ENCODE measurements at regions not wholly inside any gene's neighbourhood (a gene's known extent, or its start where the extent isn't known, plus 50 kb on each side); places are given as distances from the start of the nearest gene placed in this dataset.
"Not testable (repeated sequence)": the region's sequence is repeated elsewhere in the genome, so short reads cannot be mapped to it uniquely, and the experiment has no call there.

DNA sequence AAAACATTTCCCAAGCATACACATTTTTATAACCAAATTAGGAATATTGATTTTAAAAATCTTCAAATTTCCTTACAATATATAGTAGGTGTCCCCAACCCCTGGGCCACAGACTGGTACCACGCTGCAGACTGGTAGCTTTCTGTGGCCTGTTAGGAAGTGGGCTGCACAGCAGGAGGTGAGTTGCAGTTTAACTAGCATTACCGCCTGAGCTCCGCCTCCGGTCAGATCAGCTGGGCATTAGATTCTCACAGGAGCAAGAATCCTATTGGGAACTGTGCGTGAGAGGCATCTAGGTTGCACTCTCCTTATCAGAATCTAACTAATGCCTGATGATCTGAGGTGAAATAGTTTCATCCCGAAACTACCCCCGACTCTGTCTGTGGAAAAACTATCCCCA, 62.1 kb downstream of the ZWINT start:
- Mint-ChIP-seq H3K27ac (no peak overlapping the region), H3K4me1 (no peaks in the 10 kb centered on the region), H3K4me3 (no peak overlapping the region), H3K36me3 (no peaks in the 10 kb centered on the region), H3K9me3 (peaks cover 2% of the 10 kb centered on the region)
- DNase-seq (ENCODE audit: low spot score in 2 of 2) (no peak), ATAC-seq (no peak)

DNA sequence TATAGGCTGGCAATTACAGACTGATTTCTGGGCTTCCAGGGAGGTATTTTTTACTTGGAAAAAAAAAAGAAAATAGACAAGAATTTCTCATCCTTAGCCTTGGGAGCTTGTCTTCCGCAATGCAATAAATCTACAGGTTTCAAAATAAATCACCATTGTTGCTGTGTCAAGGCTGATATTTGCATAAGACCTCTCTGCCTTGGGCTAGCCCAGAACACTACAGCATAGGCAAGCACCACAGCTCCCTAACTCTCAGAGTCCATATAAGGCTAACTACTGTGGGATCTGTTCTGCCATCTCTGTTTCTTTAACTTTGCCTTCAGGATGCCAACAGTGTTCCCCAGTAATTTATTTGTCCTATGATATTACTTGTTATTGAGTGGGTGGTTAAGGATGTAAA, 64.4 kb downstream of the ZWINT start:
- H3K36me3 Mint-ChIP-seq = no peaks in the 10 kb centered on the region
- H3K4me3 Mint-ChIP-seq = no peak overlapping the region
- H3K4me1 Mint-ChIP-seq = no peaks in the 10 kb centered on the region
- H3K9me3 Mint-ChIP-seq = peaks cover 10% of the 10 kb centered on the region
- no peak for DNase-seq (ENCODE audit: low spot score in 2 of 2)
- ATAC-seq = no peak
- H3K27ac Mint-ChIP-seq = no peak overlapping the region

DNA sequence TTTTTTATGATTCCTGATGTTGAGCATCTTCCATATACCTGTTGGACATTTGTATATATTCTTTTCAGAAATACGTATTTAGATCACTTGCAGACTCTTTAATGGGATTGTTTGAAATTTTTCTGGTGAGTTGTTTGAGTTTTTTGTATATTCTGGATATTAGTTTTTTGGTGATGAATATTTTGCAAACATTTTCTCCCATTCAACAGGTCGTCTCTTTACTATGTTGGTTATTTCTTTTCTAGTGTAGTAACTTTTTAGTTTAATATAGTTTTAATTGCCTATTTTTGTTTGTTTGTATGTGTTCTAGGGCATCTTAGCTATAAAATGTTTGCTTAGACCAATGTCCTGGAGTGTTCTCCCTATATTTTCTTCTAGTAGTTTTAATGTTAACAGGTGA, 72.7 kb downstream of the ZWINT start:
- ATAC-seq (no peak), DNase-seq (ENCODE audit: low spot score in 2 of 2) (no peak)
- no peak overlapping the region for H3K4me3 Mint-ChIP-seq
- no peaks in the 10 kb centered on the region for H3K36me3 Mint-ChIP-seq
- no peaks in the 10 kb centered on the region for H3K4me1 Mint-ChIP-seq
- peaks cover 14% of the 10 kb centered on the region for H3K9me3 Mint-ChIP-seq
- no peak overlapping the region for H3K27ac Mint-ChIP-seq

DNA sequence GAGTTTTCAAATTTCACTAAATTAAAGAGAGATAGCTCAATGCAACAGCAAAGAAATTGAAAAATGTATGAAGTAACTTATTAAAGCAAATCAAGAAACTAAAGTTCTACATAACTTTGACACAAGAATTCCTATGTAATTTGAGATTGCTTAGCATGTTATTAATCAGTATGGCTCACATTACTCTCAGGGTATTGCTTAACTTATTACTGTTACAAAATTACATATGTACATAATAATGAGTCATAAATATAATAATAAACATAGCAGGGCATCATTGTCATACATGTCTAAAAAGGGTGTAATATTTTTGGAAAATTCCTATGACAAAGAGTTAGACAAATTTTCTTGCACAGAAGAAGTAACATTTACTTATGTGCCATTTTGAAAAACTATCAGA, 75.0 kb downstream of the ZWINT start:
- Mint-ChIP-seq H3K9me3 (peaks cover 11% of the 10 kb centered on the region), H3K36me3 (no peaks in the 10 kb centered on the region), H3K27ac (no peak overlapping the region), H3K4me1 (no peaks in the 10 kb centered on the region), H3K4me3 (no peak overlapping the region)
- DNase-seq (ENCODE audit: low spot score in 2 of 2) (no peak), ATAC-seq (no peak)

DNA sequence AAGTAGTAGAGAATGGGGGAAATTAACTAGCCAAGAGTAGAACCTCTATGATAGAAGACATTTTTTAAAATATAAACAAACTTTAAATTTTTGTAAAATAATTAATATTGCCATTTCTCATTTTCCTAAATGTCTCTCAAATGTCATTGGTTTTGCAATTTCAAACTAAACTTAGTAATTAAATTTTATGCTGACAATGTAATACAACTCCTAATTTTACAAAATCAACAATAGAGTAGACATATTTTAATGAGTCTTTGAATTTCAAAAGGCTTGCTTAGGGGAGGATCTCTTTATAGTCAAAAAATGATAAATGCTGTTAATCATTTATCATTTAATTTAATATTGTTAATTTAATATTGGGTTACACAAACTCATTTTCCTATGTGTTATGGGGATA, 81.8 kb downstream of the ZWINT start:
- DNase-seq (ENCODE audit: low spot score in 2 of 2) (no peak), ATAC-seq (no peak)
- H3K9me3 Mint-ChIP-seq = peaks cover 10% of the 10 kb centered on the region
- no peak overlapping the region for H3K27ac Mint-ChIP-seq
- H3K4me3 Mint-ChIP-seq = no peak overlapping the region
- no peaks in the 10 kb centered on the region for H3K4me1 Mint-ChIP-seq
- no peaks in the 10 kb centered on the region for H3K36me3 Mint-ChIP-seq

DNA sequence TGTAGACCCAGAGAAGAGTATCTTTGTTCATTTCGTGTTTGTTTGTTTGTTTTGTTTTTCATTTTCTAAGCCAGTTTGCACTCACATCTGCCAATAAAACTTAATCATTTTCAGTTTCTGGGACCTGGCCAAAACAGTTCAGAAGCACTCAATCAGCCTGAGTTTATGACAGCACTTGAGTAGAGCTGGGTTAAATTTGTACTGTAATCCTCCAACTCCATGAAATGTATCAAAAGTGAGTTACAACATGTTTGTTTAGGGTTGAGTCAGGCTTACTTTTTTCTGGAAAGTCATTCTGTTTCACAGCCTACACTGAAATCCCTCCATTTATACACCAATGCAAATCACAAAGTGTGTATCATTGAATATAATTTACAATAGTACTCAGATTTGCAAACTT, 91.9 kb downstream of the ZWINT start:
- no peaks in the 10 kb centered on the region for H3K36me3 Mint-ChIP-seq
- DNase-seq (ENCODE audit: low spot score in 2 of 2) = no peak
- H3K9me3 Mint-ChIP-seq = peaks cover 5% of the 10 kb centered on the region
- H3K4me3 Mint-ChIP-seq = no peak overlapping the region
- no peaks in the 10 kb centered on the region for H3K4me1 Mint-ChIP-seq
- no peak for ATAC-seq
- H3K27ac Mint-ChIP-seq = no peak overlapping the region

DNA sequence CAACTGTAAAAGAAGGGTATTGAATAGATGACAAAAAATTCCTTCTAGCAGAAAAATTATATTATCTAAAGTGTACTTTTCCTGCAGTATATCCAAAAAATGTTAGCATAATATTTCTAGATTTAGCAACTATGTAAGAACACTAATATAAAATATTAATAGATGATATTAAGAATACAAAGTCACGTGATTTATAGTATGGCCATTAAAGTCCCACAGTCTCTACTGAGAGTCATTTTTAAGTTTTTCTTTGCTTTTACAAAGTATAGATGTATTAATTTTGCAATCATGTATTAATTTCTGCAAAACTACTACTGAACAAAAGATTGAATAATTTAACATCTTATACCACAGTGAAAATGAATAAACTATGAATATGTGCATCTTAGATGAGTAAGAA, 94.9 kb downstream of the ZWINT start:
- Mint-ChIP-seq H3K36me3 (no peaks in the 10 kb centered on the region), H3K9me3 (peaks cover 14% of the 10 kb centered on the region), H3K4me3 (no peak overlapping the region), H3K4me1 (no peaks in the 10 kb centered on the region), H3K27ac (no peak overlapping the region)
- no peak for DNase-seq (ENCODE audit: low spot score in 2 of 2)
- ATAC-seq = no peak

DNA sequence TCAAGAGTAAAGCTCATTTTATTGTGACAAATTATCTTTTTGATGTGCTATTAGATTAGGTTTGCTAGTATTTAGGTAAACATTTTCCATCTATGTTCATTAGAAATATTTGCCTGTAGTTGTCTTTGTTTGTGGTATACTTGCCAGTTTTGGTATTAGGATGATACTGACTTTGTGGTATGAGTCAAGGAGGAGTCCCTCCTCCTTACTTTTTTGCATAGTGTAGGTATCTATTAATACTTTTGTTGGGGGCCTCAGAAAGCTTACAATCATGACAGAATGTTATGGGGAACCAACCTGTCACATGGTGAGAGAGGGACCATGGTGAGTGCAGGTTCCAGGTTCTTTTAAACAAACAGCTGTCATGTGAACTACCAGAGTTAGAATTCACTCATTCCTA, 102.1 kb downstream of the ZWINT start:
- H3K9me3 Mint-ChIP-seq = peaks cover 9% of the 10 kb centered on the region
- H3K4me3 Mint-ChIP-seq = no peak overlapping the region
- no peaks in the 10 kb centered on the region for H3K36me3 Mint-ChIP-seq
- ATAC-seq (no peak), DNase-seq (ENCODE audit: low spot score in 2 of 2) (no peak)
- H3K27ac Mint-ChIP-seq = no peak overlapping the region
- H3K4me1 Mint-ChIP-seq = no peaks in the 10 kb centered on the region

DNA sequence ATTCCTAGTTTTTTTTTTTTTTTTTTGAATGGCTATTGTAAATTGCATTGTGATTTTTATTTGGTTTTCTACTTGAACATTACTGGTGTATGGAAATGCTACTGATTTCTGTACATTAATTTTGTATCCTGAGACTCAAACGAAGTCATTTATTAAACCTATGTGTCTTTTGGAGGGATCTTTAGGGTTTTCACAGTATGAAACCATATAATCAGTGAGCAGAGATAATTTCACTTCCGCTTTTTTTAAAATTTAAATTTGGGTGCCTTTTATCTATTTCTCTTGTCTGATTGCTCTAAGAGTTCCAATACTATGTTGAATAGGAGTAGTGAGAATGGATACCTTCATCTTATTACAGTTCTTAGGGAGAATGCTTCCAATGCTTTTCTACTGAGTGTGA, 102.7 kb downstream of the ZWINT start:
- H3K36me3 Mint-ChIP-seq = no peaks in the 10 kb centered on the region
- H3K4me1 Mint-ChIP-seq = no peaks in the 10 kb centered on the region
- no peak overlapping the region for H3K4me3 Mint-ChIP-seq
- peaks cover 6% of the 10 kb centered on the region for H3K9me3 Mint-ChIP-seq
- DNase-seq (ENCODE audit: low spot score in 2 of 2) = no peak
- ATAC-seq = no peak
- H3K27ac Mint-ChIP-seq = no peak overlapping the region

DNA sequence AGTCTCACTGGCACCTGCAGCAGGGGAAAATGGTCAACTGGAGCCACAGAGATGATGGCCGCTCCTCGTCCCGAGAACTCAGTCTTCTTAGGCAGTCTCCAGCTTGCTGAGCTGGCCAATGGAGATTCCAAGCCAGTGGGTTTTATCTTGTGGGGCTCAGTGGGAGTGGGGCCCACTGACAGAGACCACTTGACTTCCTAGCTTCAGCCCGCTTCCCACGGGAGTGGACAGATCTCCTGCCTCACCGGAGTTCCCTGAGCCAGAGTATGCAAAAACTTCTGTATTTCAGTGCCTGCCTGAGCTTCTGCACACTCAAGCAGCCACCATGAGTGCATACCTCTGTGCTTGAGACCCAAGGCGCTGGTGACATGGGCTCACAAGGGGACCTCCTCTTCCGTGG, 105.8 kb downstream of the ZWINT start:
- Mint-ChIP-seq H3K27ac (no peak overlapping the region), H3K4me1 (no peaks in the 10 kb centered on the region), H3K36me3 (no peaks in the 10 kb centered on the region), H3K9me3 (peaks cover 6% of the 10 kb centered on the region), H3K4me3 (no peak overlapping the region)
- ATAC-seq = no peak
- no peak for DNase-seq (ENCODE audit: low spot score in 2 of 2)

DNA sequence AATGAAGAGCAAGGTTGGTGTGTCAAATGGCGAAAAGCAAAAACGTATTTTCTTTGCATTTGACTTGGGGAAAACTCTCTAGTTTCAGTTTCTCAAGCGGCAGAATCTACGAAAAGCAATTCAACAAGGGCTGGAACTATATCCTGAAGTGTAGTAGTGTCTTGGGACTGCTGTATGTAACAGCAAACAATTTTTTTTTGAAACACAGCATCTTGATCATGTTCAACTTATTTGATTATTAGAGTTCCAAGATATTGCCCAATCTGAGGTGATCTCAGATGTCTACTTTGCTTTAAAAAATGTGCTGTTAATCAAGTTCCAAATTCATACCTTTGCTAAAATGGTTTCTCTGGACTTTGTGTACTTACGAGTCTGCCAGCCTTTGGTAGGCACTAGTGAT, 120.6 kb downstream of the ZWINT start:
- no peaks in the 10 kb centered on the region for H3K4me1 Mint-ChIP-seq
- DNase-seq (ENCODE audit: low spot score in 2 of 2) = no peak
- H3K27ac Mint-ChIP-seq = no peak overlapping the region
- peaks cover 3% of the 10 kb centered on the region for H3K9me3 Mint-ChIP-seq
- no peak overlapping the region for H3K4me3 Mint-ChIP-seq
- H3K36me3 Mint-ChIP-seq = no peaks in the 10 kb centered on the region
- ATAC-seq = no peak

DNA sequence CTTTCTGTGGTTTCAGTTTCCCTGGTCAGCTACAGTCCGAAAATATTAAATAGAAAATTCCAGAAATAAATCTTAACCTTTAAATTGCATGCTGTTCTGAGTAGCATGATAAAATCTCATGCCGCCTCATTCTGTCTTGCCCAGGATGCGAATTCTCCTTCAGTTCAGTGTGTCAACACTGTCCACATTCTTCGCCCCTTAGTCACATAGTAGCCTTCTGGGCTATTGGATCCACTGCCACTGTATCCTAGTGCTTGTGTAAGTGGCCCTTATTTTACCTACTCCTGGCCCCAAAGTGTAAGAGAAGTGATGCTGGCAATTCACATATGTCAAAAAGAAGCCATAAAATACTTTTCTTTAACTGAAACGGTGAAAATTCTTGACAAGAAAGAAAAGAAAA, 129.6 kb downstream of the ZWINT start:
- no peak overlapping the region for H3K4me3 Mint-ChIP-seq
- DNase-seq (ENCODE audit: low spot score in 2 of 2) = no peak
- H3K27ac Mint-ChIP-seq = no peak overlapping the region
- H3K9me3 Mint-ChIP-seq = peaks cover 6% of the 10 kb centered on the region
- H3K4me1 Mint-ChIP-seq = no peaks in the 10 kb centered on the region
- ATAC-seq = no peak
- H3K36me3 Mint-ChIP-seq = no peaks in the 10 kb centered on the region

DNA sequence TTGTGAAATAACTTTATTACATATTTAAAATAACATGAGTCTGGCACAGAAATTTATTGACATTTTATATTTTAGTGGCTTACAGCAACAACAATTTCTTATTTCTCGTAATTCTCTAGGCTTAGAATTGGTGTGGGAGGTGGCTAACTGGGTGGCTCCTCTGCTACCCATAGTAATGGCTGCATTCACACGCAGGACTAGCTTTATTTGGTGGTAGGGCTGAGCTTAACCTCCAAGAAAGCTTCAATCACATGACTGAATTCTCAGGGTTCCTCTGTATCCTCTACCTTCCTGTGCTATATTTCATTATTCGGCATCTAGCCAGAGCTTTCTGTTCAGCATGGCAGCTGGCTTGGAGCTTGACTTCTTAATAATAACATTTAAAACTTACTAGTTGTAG, 138.8 kb downstream of the ZWINT start:
- Mint-ChIP-seq H3K9me3 (peaks cover 6% of the 10 kb centered on the region), H3K4me1 (no peaks in the 10 kb centered on the region), H3K27ac (no peak overlapping the region), H3K36me3 (no peaks in the 10 kb centered on the region), H3K4me3 (no peak overlapping the region)
- ATAC-seq (no peak), DNase-seq (ENCODE audit: low spot score in 2 of 2) (no peak)

DNA sequence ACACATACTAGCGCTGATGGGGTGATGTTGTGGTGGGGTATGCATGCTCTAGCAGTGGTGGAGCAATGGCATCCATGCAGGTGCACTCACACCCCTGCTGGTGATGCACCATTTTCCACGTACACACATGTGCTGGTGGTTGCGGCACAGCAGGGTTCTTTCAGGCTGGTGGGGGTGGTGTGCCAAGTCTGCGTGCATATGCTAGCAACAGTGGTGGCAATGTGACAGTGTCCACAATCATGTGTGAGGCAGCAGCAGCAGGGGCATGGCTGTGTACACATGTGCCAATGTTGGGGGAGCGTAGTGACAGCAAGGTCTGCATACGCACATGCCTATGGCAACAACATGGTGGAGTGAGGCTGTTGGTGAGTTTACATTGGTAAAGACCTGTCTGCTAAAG, 148.1 kb downstream of the ZWINT start:
- DNase-seq (ENCODE audit: low spot score in 2 of 2) (no peak), ATAC-seq (no peak)
- no peak overlapping the region for H3K4me3 Mint-ChIP-seq
- H3K36me3 Mint-ChIP-seq = no peaks in the 10 kb centered on the region
- no peak overlapping the region for H3K27ac Mint-ChIP-seq
- no peaks in the 10 kb centered on the region for H3K4me1 Mint-ChIP-seq
- H3K9me3 Mint-ChIP-seq = peaks cover 28% of the 10 kb centered on the region

DNA sequence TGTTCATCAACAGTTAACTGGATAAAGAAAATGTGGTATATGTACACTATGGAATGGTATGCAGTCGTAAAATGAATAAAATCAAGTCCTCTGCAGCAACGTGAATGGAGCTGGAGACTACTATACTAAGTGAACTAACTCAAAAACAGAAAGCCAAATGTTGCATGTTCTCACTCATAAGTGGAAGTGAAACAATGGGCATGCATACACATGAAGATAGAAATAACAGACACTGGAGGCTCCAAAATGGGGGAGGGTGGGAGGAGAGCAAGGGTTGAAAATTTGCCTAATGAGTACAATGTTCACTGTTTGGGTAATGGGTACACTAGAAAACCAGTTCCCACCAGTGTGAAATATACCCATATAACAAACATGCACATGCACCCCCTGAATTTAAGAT, 179.5 kb downstream of the ZWINT start:
- ATAC-seq (no peak), DNase-seq (ENCODE audit: low spot score in 2 of 2) (no peak)
- peaks cover 16% of the 10 kb centered on the region for H3K9me3 Mint-ChIP-seq
- no peak overlapping the region for H3K4me3 Mint-ChIP-seq
- H3K36me3 Mint-ChIP-seq = no peaks in the 10 kb centered on the region
- H3K27ac Mint-ChIP-seq = no peak overlapping the region
- H3K4me1 Mint-ChIP-seq = no peaks in the 10 kb centered on the region

DNA sequence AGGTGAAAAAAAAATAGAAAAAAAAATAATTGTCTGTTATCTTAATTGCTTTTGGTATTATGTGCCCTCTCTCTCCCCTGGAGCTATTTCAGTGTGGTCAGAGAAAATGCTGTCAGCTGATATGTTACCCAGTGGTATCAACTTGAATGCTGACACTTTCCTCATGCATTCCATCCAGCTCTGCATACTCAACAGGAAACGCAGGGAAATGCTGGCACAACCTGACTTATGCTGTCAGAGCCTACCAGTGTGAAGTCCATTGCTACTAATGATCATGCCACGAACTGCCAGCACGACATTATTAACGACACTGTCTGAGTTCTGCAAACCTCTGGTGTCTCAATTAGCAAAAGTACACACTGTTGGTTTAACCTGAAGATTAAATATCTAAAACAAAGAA, 182.8 kb downstream of the ZWINT start:
- DNase-seq (ENCODE audit: low spot score in 2 of 2) = no peak
- Mint-ChIP-seq H3K36me3 (no peaks in the 10 kb centered on the region), H3K4me1 (no peaks in the 10 kb centered on the region), H3K4me3 (no peak overlapping the region), H3K27ac (no peak overlapping the region), H3K9me3 (peaks cover 9% of the 10 kb centered on the region)
- ATAC-seq = no peak

DNA sequence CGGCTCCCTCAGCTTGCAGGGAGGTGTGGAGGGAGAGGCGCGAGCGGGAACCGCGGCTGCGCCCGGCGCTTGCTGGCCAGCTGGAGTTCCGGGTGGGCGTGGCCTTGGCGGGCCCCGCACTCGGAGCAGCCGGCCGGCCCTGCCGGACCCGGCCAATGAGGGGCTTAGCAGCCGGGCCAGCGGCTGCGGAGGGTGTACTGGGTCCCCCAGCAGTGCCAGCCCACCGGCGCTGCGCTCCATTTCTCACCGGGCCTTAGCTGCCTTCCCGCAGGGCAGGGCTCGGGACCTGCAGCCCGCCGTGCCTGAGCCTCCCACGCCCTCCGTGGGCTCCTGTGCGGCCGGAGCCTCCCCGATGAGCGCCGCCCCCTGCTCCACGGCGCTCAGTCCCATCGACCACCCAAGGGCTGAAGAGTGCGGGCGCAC, 206.0 kb downstream of the ZWINT start:
- H3K4me3 Mint-ChIP-seq = not testable (repeated sequence)

More for the DNA sequence above, 206.0 kb downstream of the ZWINT start:
- H3K36me3 Mint-ChIP-seq; ATAC-seq; H3K4me1 Mint-ChIP-seq; H3K27ac Mint-ChIP-seq; DNase-seq (ENCODE audit: low spot score in 2 of 2): not testable (repeated sequence)
- H3K9me3 Mint-ChIP-seq = peaks cover 13% of the 10 kb centered on the region

Data from stimulated activated effector memory CD8-positive, alpha-beta T cell treated with anti-CD3 and anti-CD28 coated beads, Interleukin-12 subunit alpha, Interleukin-12 subunit beta, amount 100 ng/mL, for 72 hours (primary cell).